Right ventricle myocardium superior (tissue), 1 donor: ENCODE measurements at regions not wholly inside any gene's neighbourhood (a gene's known extent, or its start where the extent isn't known, plus 50 kb on each side); places are given as distances from the start of the nearest gene placed in this dataset.
"Not testable (repeated sequence)": the region's sequence is repeated elsewhere in the genome, so short reads cannot be mapped to it uniquely, and the experiment has no call there.

Source experiments
- ATAC-seq: fragments of 200-7000 bp; cut with Tn5 transposase; one replicate; pipeline ENCODE4 v1.9.1; 2020; ENCODE audit warnings: mild to moderate bottlenecking; ENCODE audit not compliant: poor library complexity
- DNase-seq: peaks from one replicate; pipeline ENCODE4 v3.0.0-alpha.2; 2020
- intact Hi-C: fragments of 100-400 bp; cut with DNase I; formaldehyde crosslinking; loops from one replicate; pipeline ENCODE4 v1.11.2; 2022
- donor health status: DM: no; HTN: yes; CAD: no; lungs with severe emphysema.

DNA sequence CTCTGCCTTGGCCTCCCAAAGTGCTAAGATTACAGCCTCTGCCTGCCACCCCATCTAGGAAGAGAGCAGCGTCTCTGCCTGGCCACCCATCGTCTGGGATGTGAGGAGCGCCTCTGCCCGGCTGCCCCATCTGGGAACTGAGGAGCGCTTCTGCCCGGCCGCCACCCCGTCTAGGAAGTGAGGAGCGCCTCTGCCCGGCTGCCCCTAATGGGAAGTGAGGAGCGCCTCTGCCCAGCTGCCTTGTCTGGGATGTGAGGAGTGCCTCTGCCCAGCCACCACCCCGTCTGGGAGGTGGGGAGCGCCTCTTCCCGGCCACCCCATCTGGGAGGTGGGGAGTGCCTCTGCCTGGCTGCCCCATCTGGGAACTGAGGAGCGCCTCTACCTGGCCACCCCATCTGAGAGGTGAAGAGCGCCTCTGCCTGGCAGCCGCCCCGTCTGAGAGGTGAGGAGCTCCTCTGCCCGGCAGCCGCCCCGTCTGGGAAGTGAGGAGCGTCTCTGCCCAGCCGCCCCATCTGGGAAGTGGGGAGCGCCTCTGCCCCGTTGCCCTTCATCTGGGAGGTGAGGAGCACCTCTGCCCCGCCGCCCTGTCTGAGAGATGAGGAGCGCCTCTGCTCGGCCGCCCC is 481.0 kb upstream of the GNPDA2 start:
- intact Hi-C loops, ATAC-seq: not testable (repeated sequence)
- DNase-seq: peak; percentile 20

GRCh38 chr4:45199736-45200135 is 473.4 kb upstream of the GNPDA2 start:
- intact Hi-C loops: no loop called here
- DNase-seq (no peak), ATAC-seq (no peak)

DNA sequence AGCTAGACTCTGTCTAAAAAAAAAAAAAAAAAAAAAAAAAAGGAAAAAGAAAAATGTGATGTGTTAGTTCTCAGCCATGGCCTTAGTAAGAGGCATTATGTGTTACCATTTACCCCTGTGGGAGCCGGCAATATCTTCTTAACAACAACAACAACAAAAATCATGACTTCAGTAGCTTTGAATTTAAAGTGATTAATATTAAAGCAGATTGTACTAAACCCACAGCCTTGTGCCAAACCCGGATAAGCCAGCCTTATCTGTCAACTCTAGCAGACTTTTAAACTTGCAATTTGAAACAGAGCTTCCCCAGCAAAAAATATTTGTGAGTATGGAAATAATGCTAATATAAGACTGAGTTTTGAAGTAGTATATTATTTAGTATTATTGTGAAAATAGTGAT is 462.1 kb upstream of the GNPDA2 start:
- intact Hi-C loops: no loop called here
- DNase-seq (no peak), ATAC-seq (no peak)

DNA sequence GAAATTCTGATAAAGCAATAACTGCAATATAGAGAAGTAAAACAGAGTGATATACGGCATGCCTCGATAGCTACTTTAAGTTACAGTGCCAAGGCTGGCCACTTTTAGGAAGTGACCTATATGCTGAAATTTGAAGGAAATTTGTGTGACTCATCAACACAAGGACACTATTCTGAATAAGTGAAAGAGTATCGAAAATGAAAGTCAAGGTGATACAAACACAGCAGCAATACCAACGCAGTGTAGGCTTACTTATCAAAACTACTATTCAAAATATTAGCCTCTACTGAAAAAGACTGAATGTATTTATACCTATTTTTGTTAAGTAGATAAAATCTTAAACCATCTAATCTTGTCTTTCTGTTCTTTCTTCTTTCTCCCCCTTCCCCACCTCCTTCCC is 459.9 kb upstream of the GNPDA2 start:
- no peak for ATAC-seq
- DNase-seq: no peak

GRCh38 chr4:45183905-45184304 is 457.5 kb upstream of the GNPDA2 start:
- ATAC-seq (no peak), DNase-seq (no peak)
- intact Hi-C loops: no loop called here

More for the DNA sequence above, 459.9 kb upstream of the GNPDA2 start:
- intact Hi-C loops: no loop called here

GRCh38 chr4:45172636-45173035 is 446.3 kb upstream of the GNPDA2 start:
- intact Hi-C loops: no loop called here
- DNase-seq (no peak), ATAC-seq (no peak)

DNA sequence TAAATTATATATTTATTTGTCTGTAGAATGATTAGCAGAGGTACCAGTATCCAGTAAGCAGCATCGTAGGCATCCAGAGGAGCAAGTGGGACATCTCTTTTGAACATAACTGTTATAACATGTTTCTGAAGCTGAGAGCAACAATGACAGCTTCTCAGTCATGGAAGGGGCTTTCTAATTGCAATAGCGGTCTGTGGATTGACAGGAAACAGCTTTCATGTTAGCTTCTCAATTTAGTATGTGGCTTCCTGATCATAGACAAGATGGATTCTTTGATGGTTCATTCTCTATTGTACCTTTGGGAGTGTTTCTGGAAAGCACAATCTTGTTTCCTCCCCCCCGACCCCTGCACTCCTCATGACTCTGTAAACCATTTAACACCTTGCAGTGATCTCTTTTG is 434.6 kb upstream of the GNPDA2 start:
- DNase-seq (no peak), ATAC-seq (no peak)
- intact Hi-C loops: no loop called here

DNA sequence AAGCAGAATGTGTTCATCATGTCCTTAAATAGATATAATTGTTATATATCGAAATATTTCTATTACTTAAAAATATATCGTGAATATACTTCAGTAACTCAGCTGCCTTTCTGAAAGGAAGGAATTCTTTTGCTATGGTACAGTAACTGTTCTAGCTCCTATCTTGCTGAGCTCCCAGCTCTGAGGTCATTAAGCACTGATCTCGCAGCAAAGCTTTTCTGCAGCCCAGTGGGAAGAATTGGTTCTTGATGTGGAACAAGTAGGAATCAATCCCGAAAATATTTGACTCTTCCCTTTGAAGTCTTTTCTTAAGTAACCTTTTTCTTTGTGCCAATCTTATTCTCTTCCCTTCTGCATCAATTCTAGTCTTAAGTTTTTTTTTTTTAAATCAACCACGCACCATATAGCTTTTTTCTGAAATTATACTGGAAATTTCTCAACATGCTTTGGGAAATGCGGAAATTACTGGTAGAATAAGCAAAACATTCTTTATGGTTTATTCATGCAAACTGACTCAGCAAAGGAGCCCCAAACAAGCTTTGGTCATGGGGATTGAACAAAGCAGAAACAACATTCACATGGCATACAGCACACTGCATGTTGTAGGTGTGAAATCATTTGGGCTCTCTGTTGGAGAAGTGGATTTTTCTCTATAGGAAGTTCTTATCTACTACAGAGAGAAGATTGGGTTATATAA is 428.9 kb upstream of the GNPDA2 start:
- intact Hi-C loops: no loop called here
- no peak for ATAC-seq
- no peak for DNase-seq

GRCh38 chr4:45147866-45148265 is 421.5 kb upstream of the GNPDA2 start:
- ATAC-seq (no peak), DNase-seq (no peak)
- intact Hi-C loops: no loop called here

DNA sequence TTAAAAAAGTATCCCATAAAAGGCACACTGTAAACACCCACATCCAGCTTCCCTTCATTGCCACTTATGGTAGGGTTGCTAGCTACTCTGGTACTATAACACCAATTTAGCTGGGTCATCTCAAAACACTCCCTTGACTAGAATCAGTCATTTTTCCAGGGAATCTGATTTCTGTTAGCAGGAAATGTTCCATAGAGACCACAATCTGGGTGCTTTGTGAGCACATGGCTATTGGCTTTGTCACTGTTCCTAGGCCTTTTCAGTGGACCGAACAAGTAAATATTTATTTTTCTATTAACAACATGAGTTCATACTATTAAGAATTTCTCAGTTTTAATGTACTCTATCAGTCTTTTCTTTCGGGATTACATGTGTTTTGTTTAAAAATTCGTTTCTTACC is 404.7 kb upstream of the GNPDA2 start:
- no peak for ATAC-seq
- intact Hi-C loops: no loop called here

DNA sequence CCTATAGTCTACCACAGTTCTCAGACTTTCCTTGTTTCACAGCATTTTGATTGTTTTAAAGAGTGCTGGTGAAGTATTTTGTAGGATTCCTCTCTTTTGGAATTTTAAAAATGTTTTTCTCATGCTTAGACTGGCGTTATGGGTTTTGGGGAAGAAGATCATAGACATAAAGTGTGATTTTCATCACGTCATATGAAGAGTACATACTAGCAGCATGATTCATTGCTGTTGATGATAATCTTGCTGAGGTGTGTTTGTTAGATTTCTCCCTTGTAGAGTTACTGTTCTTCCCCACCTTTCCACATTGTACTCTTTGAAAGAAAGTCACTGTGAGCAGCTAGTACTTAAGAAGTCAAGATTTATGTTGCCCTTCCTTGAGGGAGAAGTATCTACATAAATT is 396.1 kb upstream of the GNPDA2 start:
- DNase-seq (no peak), ATAC-seq (no peak)
- intact Hi-C loops: no loop called here

More for the DNA sequence above, 404.7 kb upstream of the GNPDA2 start:
- DNase-seq: no peak

DNA sequence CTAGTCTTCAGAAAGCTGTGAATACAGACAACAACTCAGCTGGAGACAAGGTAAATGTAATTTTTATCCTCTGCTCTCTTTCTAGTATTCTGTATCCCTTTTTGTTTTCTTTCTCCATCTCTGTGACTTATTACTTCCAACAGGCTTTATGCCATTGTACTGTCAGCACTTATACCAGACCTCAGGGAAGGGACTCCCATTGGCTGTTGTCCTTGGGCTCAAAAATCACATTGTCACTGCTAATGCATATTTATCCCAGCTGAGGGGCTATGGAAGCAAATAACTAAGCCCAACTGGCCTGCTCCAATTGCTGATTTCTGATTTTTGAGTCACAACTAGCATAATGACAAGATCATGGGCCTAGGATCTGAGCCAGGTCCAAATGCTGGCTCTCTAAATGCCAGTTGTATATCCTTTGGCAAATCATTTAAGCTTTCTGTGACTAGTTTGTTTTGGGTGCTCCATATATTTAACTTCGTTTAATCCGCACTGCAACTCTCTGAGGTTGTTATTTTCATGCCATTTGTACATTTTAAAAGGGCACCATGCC is 395.1 kb upstream of the GNPDA2 start:
- ATAC-seq: peak; percentile 57
- intact Hi-C loops: no loop called here
- DNase-seq: no peak

DNA sequence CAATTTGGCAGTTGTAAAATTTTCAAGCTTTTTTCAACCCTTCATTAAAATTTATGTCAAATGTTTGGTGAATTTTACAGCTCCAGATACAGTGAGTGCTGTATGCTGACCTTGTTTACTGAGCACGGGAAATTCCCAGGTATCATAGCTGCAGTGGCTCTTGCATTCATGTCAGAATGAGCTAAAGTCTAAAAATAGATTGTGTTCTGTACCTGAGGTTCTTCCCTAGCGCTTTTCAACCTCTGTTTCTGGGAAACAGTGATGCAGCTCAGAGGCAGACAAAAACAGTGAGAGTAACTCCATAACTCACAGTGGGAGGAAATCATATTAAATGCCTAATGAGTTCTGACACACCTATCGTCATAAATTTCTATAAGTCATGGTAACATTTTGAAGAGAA is 393.8 kb upstream of the GNPDA2 start:
- intact Hi-C loops: no loop called here
- ATAC-seq: peak; percentile 93
- no peak for DNase-seq

DNA sequence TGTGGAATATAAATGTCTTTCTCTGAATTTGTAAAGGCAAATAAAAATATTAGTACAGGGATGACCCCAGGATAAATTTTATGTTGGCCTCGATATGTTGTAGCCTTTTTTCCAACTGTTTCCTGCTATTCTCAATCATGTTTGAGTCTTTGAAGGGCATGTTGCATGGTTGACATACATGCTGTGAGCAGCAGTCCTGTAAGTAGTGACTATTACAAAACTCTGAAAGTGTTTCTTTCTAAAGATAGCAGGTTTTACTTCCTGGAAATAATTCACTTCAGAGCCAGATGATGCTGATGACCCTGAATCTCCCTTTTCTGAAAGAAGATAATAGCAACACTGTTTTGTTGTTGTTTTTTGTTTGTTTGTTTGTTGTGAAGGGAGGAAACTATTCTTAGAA is 393.0 kb upstream of the GNPDA2 start:
- ATAC-seq (no peak), DNase-seq (no peak)
- intact Hi-C loops: no loop called here

GRCh38 chr4:45102716-45103115 is 376.4 kb upstream of the GNPDA2 start:
- intact Hi-C loops: no loop called here
- ATAC-seq (no peak), DNase-seq (no peak)

- ATAC-seq (no peak), DNase-seq (no peak)
Measured at GRCh38 chr4:45100956-45101818, 374.8 kb upstream of the GNPDA2 start.

DNA sequence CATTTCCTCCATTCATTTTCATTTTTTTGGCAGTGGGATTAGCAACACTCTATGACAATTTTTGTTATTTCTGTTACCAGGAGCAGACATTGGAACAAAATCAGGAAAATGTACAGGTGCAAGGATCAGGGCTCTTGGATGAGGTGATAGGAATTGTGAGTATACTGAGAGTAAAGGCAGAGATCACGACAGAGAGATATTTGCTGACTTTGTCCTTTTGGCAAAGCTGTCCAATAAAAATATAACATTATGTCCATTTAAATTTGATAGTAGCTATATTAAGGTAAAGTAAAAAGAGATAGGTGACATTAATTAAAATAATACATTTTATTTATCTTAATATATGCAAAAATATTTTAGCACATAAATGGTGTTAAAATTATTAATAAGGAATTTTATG is 373.1 kb upstream of the GNPDA2 start:
- no peak for DNase-seq
- intact Hi-C loops: no loop called here
- ATAC-seq: no peak

More at GRCh38 chr4:45100956-45101818, 374.8 kb upstream of the GNPDA2 start:
- intact Hi-C loops: no loop called here

GRCh38 chr4:45094684-45095083 is 368.3 kb upstream of the GNPDA2 start:
- ATAC-seq (peak; percentile 77), DNase-seq (no peak)
- intact Hi-C loops: no loop called here

GRCh38 chr4:45082101-45082500 is 355.7 kb upstream of the GNPDA2 start:
- intact Hi-C loops: no loop called here
- ATAC-seq (no peak), DNase-seq (no peak)

DNA sequence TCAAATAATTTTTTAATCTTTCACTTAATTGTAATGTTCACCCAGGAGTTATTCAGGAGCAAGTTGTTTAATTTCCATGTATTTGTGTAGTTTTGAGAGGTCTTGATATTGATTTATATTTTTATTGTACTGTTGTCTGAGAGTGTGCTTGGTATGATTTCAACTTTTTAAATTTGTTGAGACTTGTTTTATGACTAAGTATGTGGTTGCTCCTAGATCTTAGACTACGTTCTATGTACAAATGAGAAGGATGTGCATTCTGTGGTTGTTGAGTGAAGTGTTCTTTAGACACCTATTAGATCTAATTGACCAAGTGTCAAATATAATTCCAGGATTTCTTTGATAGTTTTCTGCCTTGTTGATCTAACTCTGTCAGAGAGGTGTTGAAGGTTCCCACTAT is 353.3 kb upstream of the GNPDA2 start:
- ATAC-seq (no peak), DNase-seq (no peak)
- intact Hi-C loops: no loop called here
